Endothelial cell of umbilical vein (primary cell): ENCODE measurements at regions not wholly inside any gene's neighbourhood (a gene's known extent, or its start where the extent isn't known, plus 50 kb on each side); places are given as distances from the start of the nearest gene placed in this dataset.

Experiments
- BruUV-seq: library from RNA; stranded (reverse); fragments of 400-500 nt; replicated peaks from 2 replicates; lab custom pipeline; 2021; lab: Mats Ljungman, UMichigan
- CTCF ChIA-PET: fragments of 300-600, 350-600 bp; sonication (Branson Sonifier 250); formaldehyde crosslinking; loops from one replicate; lab custom pipeline; 2021; ENCODE audit warnings: antibody characterized with exemption, inconsistent platforms; lab: Charles Lee
- POLR2A ChIA-PET: fragments of 300-600, 350-600 bp; sonication (Branson Sonifier 250); formaldehyde crosslinking; loops from one replicate; lab custom pipeline; 2021; ENCODE audit warnings: antibody characterized with exemption, inconsistent platforms; lab: Charles Lee
- DNase-seq: peaks from one replicate; pipeline ENCODE4 v3.0.0-alpha.2; 2011; ENCODE audit warnings: low read depth, low spot score
- FAIRE-seq: peaks from 2 replicates; lab custom pipeline; 2011; peaks lifted over from hg19 to GRCh38; lab: Jason Lieb, UNC
- H2AFZ ChIP-seq: 2 replicates; pipeline ENCODE4 v1.6.0; 2012; ENCODE audit warnings: low read depth, low read length, control low read depth, inconsistent platforms
- H3K27ac ChIP-seq: 2 replicates; pipeline ENCODE4 v1.5.1; 2011; ENCODE audit warnings: low read depth, mild to moderate bottlenecking, control low read depth, low read length, moderate library complexity; ENCODE audit not compliant: insufficient read depth
- H3K27me3 ChIP-seq, 2 experiments: 2 replicates each; pipeline versions ENCODE4 v1.6.0 to v1.6.1; 2011; ENCODE audit warnings: low read length in 2 of 2, mixed read lengths in 1 of 2; ENCODE audit not compliant: control insufficient read depth in 2 of 2, insufficient read depth in 2 of 2
- H3K36me3 ChIP-seq, 2 experiments: 2 replicates in 1 of 2; 3 replicates in 1 of 2; pipeline ENCODE4 v1.5.1; 2011; ENCODE audit warnings: low read length in 2 of 2, mild to moderate bottlenecking in 1 of 2, moderate library complexity in 1 of 2; ENCODE audit not compliant: control insufficient read depth in 2 of 2, insufficient read depth in 2 of 2; ENCODE audit errors: extremely low read depth in 1 of 2
- H3K4me1 ChIP-seq: 3 replicates; pipeline ENCODE4 v1.5.1; 2011; ENCODE audit warnings: mild to moderate bottlenecking, low read length; ENCODE audit not compliant: control insufficient read depth, insufficient read depth; ENCODE audit errors: extremely low read depth
- H3K4me2 ChIP-seq: 2 replicates; pipeline ENCODE4 v1.6.1; 2011; ENCODE audit warnings: low read length, control low read depth, mixed read lengths; ENCODE audit not compliant: insufficient read depth
- H3K4me3 ChIP-seq, 3 experiments: fragments of 200-600 bp in 1 of 3; sonication (generic), shearing (Covaris generic) in 1 of 3; replicated peaks in 1 of 3; 2 replicates each; pipeline ENCODE4 v1.5.1; 2011 to 2016; ENCODE audit warnings: control low read depth in 3 of 3, low read length in 3 of 3, mild to moderate bottlenecking in 2 of 3, inconsistent platforms in 1 of 3, low read depth in 1 of 3, moderate library complexity in 1 of 3; ENCODE audit not compliant: insufficient read depth in 1 of 3
- H3K79me2 ChIP-seq: 2 replicates; pipeline ENCODE4 v1.6.0; 2012; ENCODE audit warnings: low read length, inconsistent platforms; ENCODE audit not compliant: control insufficient read depth, insufficient read depth
- H3K9ac ChIP-seq: replicated peaks from 2 replicates; pipeline ENCODE3; 2011; ENCODE audit warnings: low read length, control low read depth; ENCODE audit not compliant: insufficient read depth; ENCODE audit errors: extremely low read depth
- H3K9me1 ChIP-seq: replicated peaks from 3 replicates; pipeline ENCODE4 v1.6.0; 2011; ENCODE audit warnings: mild to moderate bottlenecking, low read length; ENCODE audit not compliant: control insufficient read depth, insufficient read depth; ENCODE audit errors: extremely low read depth
- H3K9me3 ChIP-seq: replicated peaks from 2 replicates; pipeline ENCODE4 v1.5.1; 2012; ENCODE audit warnings: low read length, inconsistent platforms; ENCODE audit not compliant: control insufficient read depth, insufficient read depth
- H4K20me1 ChIP-seq: replicated peaks from 2 replicates; pipeline ENCODE3; 2011; ENCODE audit warnings: mild to moderate bottlenecking, low read length; ENCODE audit not compliant: control insufficient read depth, insufficient read depth; ENCODE audit errors: extremely low read depth
- CTCF ChIP-seq, 2 donors: IDR thresholded peaks; 1 replicate in 1 of 2; 2 replicates in 1 of 2; pipeline ENCODE4 v1.5.1; 2011; ENCODE audit warnings: low read length in 2 of 2, mild to moderate bottlenecking in 2 of 2, moderate library complexity in 2 of 2, control low read depth in 1 of 2, inconsistent platforms in 1 of 2, low read depth in 1 of 2; ENCODE audit not compliant: insufficient read depth in 1 of 2; ENCODE audit errors: extremely low read depth in 1 of 2
- EZH2 ChIP-seq: IDR thresholded peaks from 2 replicates; pipeline ENCODE4 v1.6.1; 2012; ENCODE audit warnings: borderline replicate concordance, low read depth, mild to moderate bottlenecking, moderate library complexity, low read length, inconsistent platforms; ENCODE audit not compliant: severe bottlenecking
- FOS ChIP-seq: IDR thresholded peaks from 2 replicates; pipeline ENCODE4 v1.6.1; 2011; ENCODE audit warnings: mild to moderate bottlenecking, low read length, moderate library complexity, borderline replicate concordance; ENCODE audit not compliant: insufficient read depth
- GATA2 ChIP-seq: IDR thresholded peaks from 2 replicates; pipeline ENCODE4 v1.7.0; 2011; ENCODE audit warnings: low read depth, mild to moderate bottlenecking, moderate library complexity, mixed read lengths, low read length; ENCODE audit not compliant: insufficient read length, insufficient read depth
- JUN ChIP-seq: IDR thresholded peaks from 2 replicates; pipeline ENCODE4 v1.6.1; 2011; ENCODE audit warnings: borderline replicate concordance, low read depth; ENCODE audit not compliant: insufficient read length, insufficient read depth
- MAX ChIP-seq: IDR thresholded peaks from 2 replicates; pipeline ENCODE4 v1.6.1; 2011; ENCODE audit not compliant: insufficient read depth, insufficient read length
- MYC ChIP-seq: IDR thresholded peaks from one replicate; pipeline ENCODE4 v1.6.1; 2011; ENCODE audit warnings: mild to moderate bottlenecking, low read depth, low read length
- POLR2A ChIP-seq: IDR thresholded peaks from 2 replicates; pipeline ENCODE4 v1.6.1; 2012; ENCODE audit warnings: low read depth, mild to moderate bottlenecking, control low read depth, low read length
- POLR2AphosphoS5 ChIP-seq: IDR thresholded peaks from 2 replicates; pipeline ENCODE4 v1.6.1; 2012; ENCODE audit warnings: low read depth, mild to moderate bottlenecking, control low read depth, low read length, moderate library complexity; ENCODE audit not compliant: insufficient read depth
- dilution Hi-C: fragments of 300-500 bp; cut with MboI; formaldehyde crosslinking; loops from one replicate; pipeline ENCODE4 v1.15.0; 2019; ENCODE audit warnings: low sequenced_read_pairs; ENCODE audit not compliant: extremely low pct_ligation_motif_present
- intact Hi-C: fragments of 100-400 bp; cut with micrococcal nuclease; formaldehyde crosslinking; loops from one replicate; pipeline ENCODE4 v1.10.0; 2022

DNA sequence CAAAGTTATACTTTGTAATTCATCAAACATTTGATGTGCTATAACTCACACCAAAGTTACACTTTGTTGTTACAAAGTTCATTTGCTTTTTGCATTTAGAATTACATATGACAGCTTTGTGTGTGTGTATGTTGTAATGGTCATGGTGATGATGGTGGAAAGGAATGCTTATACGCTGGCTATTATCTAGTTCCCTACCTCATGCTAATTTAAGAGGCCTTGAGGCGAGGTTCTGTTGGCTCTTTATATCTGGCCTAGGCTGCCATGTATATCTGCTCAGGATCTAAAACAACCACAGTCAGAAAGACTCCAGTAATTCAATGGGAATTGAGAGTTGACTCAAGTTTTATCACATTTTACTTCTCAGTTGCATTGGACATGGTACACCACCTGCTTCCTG is 123.4 kb downstream of the SLC17A6 start:
- Histone ChIP-seq H3K4me2 (no peak overlapping the region), H2AFZ (no peak overlapping the region), H3K9ac (no peak overlapping the region), H3K9me1 (no peaks in the 10 kb centered on the region), H3K79me2 (no peaks in the 10 kb centered on the region), H3K4me3 (no peak overlapping the region), H3K27me3 (no peaks in the 10 kb centered on the region), H4K20me1 (no peaks in the 10 kb centered on the region), H3K36me3 (no peaks in the 10 kb centered on the region), H3K4me1 (peaks cover 13% of the 10 kb centered on the region), H3K9me3 (no peaks in the 10 kb centered on the region), H3K27ac (no peak overlapping the region)
- POLR2A ChIA-PET: no interaction called here
- FAIRE-seq (no peak), DNase-seq (no peak)
- no TSS peak for BruUV-seq
- intact Hi-C loops: no loop called here
- dilution Hi-C loops: no loop called here
- CTCF ChIA-PET: no interaction called here
- TF ChIP-seq MAX: no peak
- no peak for TF ChIP-seq GATA2
- TF ChIP-seq CTCF (IDR thresholded peaks at IDR 0.05; ENCODE audit: extremely low read depth in 1 of 2, insufficient read depth in 1 of 2, low read depth in 1 of 2, low read length in 2 of 2): no peak
- TF ChIP-seq FOS: no peak
- no peak for TF ChIP-seq POLR2AphosphoS5
- no peak for TF ChIP-seq JUN
- TF ChIP-seq MYC: no peak
- no peak for TF ChIP-seq POLR2A
- TF ChIP-seq EZH2: no peak
